Neural progenitor cell (in vitro differentiated cells): ENCODE measurements at regions not wholly inside any gene's neighbourhood (a gene's known extent, or its start where the extent isn't known, plus 50 kb on each side); places are given as distances from the start of the nearest gene placed in this dataset.

Experiments
- CTCF ChIP-seq: fragments of 200-600 bp; sonication (generic); IDR thresholded peaks from 2 replicates; pipeline ENCODE4 v1.5.1; 2017; ENCODE audit warnings: antibody characterized with exemption, mild to moderate bottlenecking
- EZH2 ChIP-seq: fragments of 200-600 bp; sonication (generic); IDR thresholded peaks from 2 replicates; pipeline ENCODE4 v1.6.1; 2017; ENCODE audit warnings: antibody characterized with exemption, mild to moderate bottlenecking, moderate library complexity
- EZH2phosphoT487 ChIP-seq: fragments of 200-600 bp; sonication (generic); IDR thresholded peaks from 2 replicates; pipeline ENCODE4 v1.6.1; 2017; ENCODE audit warnings: antibody characterized with exemption

GRCh38 chr20:30922129-30922528 is 335.3 kb upstream of the DEFB115 start:
- no peak for TF ChIP-seq CTCF
- TF ChIP-seq EZH2phosphoT487, result no peak
- TF ChIP-seq EZH2, result no peak
